Esophagus muscularis mucosa (tissue), 4 donors: ENCODE measurements at regions not wholly inside any gene's neighbourhood (a gene's known extent, or its start where the extent isn't known, plus 50 kb on each side); places are given as distances from the start of the nearest gene placed in this dataset.

ENCODE experiments used
- DNase-seq: peaks from one replicate; pipeline ENCODE4 v3.0.0-alpha.2; 2017; ENCODE audit errors: extremely low spot score
- H3K27ac ChIP-seq, 4 donors: fragments of 200-600 bp; sonication (generic); replicated peaks in 1 of 4; 1 replicate in 3 of 4; 2 replicates in 1 of 4; pipeline ENCODE4 v1.5.1; 2016 to 2019; ENCODE audit warnings: mild to moderate bottlenecking in 1 of 4
- H3K27me3 ChIP-seq, 4 donors: fragments of 200-600 bp; sonication (generic); one replicate each; pipeline versions ENCODE4 v1.5.1 to v1.6.0; 2016 to 2019
- H3K36me3 ChIP-seq, 4 donors: fragments of 200-600 bp; sonication (generic); one replicate each; pipeline ENCODE4 v1.5.1; 2016 to 2019
- H3K4me1 ChIP-seq, 4 donors: fragments of 200-600 bp; sonication (generic); one replicate each; pipeline ENCODE4 v1.5.1; 2016 to 2019
- H3K4me3 ChIP-seq, 4 donors: fragments of 200-600 bp; sonication (generic); 1 replicate in 2 of 4; 2 replicates in 2 of 4; pipeline ENCODE4 v1.5.1; 2016 to 2019; ENCODE audit warnings: mild to moderate bottlenecking in 4 of 4, moderate library complexity in 1 of 4
- H3K9me3 ChIP-seq, 4 donors: fragments of 200-600 bp; sonication (generic); 1 replicate in 3 of 4; 2 replicates in 1 of 4; pipeline ENCODE4 v1.5.1; 2016 to 2019
- EP300 ChIP-seq: sonication (generic); formaldehyde crosslinking; IDR thresholded peaks from one replicate; pipeline ENCODE4 v1.6.1; 2017; ENCODE audit warnings: antibody characterized with exemption
- POLR2A ChIP-seq: fragments of 450-650 bp; IDR thresholded peaks from one replicate; pipeline ENCODE4 v1.6.1; 2017; ENCODE audit warnings: antibody characterized with exemption, moderate library complexity, mild to moderate bottlenecking, low read depth
- POLR2AphosphoS5 ChIP-seq, 2 donors: sonication (generic); formaldehyde crosslinking; IDR thresholded peaks; one replicate each; pipeline ENCODE4 v1.6.1; 2017; ENCODE audit warnings: antibody characterized with exemption in 2 of 2
- WGBS: methylation state at CpG from one replicate; pipeline ENCODE4 v1.1.5; 2018; 5-methylcytosine and 5-hydroxymethylcytosine counted together
- intact Hi-C: fragments of 100-400 bp; cut with DNase I; formaldehyde crosslinking; loops from one replicate; pipeline ENCODE4 v1.15.1; 2023
- TF ChIP-seq, protein P1 (sequence below), 3 experiments: fragments of 200-600 bp in 2 of 3; fragments of 450-650 bp in 1 of 3; sonication (generic) in 2 of 3; IDR thresholded peaks; one replicate each; pipeline ENCODE4 v1.5.1; 2017 to 2019; ENCODE audit warnings: antibody characterized with exemption in 3 of 3, mild to moderate bottlenecking in 2 of 3, moderate library complexity in 1 of 3

DNA sequence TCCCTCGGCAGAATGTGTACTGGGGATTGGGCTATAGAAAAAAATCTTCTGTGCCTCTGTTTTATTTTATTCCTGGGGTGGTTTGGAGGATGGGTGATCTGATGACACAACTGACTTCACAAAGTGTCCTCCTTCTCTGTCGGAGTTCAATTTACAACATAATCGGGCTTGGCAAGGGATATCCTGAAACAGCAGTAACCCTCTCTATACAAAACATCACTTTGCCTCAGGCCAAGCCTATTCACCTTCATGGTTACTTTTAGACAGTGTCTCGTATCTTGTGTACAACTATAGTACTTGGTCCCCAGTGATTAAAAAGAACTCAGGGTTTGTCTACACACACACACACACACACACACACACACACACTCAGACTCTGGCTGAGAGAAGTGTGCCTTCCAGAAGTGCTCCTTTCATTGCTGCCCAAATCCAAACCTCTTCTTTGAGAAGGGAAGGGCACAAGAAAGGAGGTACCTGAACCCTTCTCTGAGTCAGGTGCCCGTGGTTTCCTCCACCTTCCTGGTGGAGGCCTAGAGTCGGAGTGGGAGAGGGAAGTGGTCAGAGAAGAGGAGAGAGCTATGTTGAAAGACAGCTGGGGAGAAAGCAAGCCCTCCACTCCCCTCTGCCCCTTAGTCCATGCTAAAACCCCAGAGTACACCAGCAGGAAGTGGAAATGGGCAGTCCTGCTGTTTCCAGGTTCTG, 62.4 kb upstream of the POU2F1 start:
- intact Hi-C loops = no loop called here
- no peak overlapping the region for H3K27ac ChIP-seq
- H3K27me3 ChIP-seq = no peaks in the 10 kb centered on the region
- WGBS = 66% methylated on average over 6 of the region's 6 CpGs
- no peak overlapping the region for H3K4me3 ChIP-seq
- H3K4me1 ChIP-seq = no peaks in the 10 kb centered on the region
- H3K9me3 ChIP-seq = no peaks in the 10 kb centered on the region
- DNase-seq = no peak
- H3K36me3 ChIP-seq = no peaks in the 10 kb centered on the region
- TF ChIP-seq, protein P1, sequence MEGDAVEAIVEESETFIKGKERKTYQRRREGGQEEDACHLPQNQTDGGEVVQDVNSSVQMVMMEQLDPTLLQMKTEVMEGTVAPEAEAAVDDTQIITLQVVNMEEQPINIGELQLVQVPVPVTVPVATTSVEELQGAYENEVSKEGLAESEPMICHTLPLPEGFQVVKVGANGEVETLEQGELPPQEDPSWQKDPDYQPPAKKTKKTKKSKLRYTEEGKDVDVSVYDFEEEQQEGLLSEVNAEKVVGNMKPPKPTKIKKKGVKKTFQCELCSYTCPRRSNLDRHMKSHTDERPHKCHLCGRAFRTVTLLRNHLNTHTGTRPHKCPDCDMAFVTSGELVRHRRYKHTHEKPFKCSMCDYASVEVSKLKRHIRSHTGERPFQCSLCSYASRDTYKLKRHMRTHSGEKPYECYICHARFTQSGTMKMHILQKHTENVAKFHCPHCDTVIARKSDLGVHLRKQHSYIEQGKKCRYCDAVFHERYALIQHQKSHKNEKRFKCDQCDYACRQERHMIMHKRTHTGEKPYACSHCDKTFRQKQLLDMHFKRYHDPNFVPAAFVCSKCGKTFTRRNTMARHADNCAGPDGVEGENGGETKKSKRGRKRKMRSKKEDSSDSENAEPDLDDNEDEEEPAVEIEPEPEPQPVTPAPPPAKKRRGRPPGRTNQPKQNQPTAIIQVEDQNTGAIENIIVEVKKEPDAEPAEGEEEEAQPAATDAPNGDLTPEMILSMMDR (IDR thresholded peaks at IDR 0.05) = no peak
- no peak for TF ChIP-seq POLR2A
- no peak for TF ChIP-seq POLR2AphosphoS5 (IDR thresholded peaks at IDR 0.05)
- TF ChIP-seq EP300 = no peak

DNA sequence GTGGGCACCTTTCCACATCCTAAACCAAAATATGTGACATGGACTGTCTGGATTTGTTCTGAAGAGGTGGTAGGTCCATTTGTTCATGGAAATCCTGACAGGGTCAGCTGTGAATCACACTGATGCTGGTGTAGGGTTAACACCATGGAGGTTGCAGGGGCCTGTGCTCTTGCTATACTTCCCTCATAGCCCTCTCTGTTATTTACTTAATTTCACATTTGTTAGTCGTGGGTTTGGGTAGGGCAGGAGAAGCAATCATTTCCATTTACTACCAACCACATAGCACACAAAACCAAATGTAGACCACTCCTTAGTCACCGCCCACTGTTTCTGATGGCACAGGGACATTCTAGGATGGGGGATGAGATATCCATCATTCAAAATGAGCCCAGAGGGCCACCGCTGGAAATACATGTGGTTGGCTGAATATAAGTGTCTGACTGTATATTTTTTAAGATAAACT, 61.8 kb upstream of the POU2F1 start:
- Histone ChIP-seq H3K27ac (no peak overlapping the region), H3K4me1 (no peaks in the 10 kb centered on the region), H3K9me3 (no peaks in the 10 kb centered on the region), H3K4me3 (no peak overlapping the region), H3K27me3 (no peaks in the 10 kb centered on the region), H3K36me3 (no peaks in the 10 kb centered on the region)
- TF ChIP-seq EP300 = no peak
- TF ChIP-seq, protein P1 (IDR thresholded peaks at IDR 0.05) = no peak
- intact Hi-C loops = no loop called here
- DNase-seq = no peak
- 65% methylated on average over 3 of the region's 3 CpGs for WGBS

DNA sequence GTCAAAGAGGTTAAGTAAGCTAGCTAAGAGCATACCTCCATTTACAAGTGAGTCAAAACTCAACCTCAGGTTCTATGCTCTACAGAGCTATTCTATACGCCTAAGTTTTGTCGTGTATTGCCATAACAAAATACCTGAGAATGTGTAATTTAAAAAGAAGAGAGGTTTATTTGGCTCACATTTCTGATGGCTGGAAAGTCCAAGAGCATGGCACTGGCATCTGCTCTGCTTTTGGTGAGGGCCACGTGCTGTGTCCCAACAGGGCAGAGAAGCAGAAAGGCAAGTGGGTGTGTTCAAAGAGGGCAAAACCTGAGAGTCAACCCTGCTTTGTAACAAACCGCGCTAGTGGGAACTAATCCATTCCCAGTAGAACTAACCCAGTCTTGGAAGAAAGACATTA, 60.9 kb upstream of the POU2F1 start:
- H3K9me3 ChIP-seq = no peaks in the 10 kb centered on the region
- no peaks in the 10 kb centered on the region for H3K27me3 ChIP-seq
- H3K4me3 ChIP-seq = no peak overlapping the region
- H3K36me3 ChIP-seq = no peaks in the 10 kb centered on the region
- DNase-seq = no peak
- WGBS = 96% methylated on average over 5 of the region's 5 CpGs
- H3K27ac ChIP-seq = no peak overlapping the region
- intact Hi-C loops = no loop called here
- no peaks in the 10 kb centered on the region for H3K4me1 ChIP-seq
- TF ChIP-seq, protein P1 (IDR thresholded peaks at IDR 0.05) = no peak
- TF ChIP-seq POLR2A = no peak
- no peak for TF ChIP-seq EP300
- no peak for TF ChIP-seq POLR2AphosphoS5 (IDR thresholded peaks at IDR 0.05)

DNA sequence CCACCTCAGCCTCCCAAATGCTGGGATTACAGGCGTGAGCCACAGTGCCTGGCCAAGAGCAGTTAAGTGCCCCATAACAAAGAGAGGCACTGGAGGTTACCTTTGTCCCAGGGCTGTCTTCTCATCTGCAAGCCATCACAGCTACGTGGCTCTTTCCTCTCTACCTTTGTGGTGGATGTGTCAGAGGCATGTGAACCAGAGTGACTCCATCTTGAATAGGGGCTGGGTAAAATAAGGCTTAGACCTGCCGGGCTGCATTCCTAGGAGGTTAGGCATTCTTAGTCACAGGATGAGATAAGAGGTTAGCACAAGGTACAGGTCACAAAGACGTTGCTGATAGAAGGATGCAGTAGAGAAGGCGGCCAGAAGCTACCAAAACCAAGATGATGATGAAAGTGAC, 59.4 kb upstream of the POU2F1 start:
- H3K27me3 ChIP-seq = peaks cover 0 to 5% (median 0%) of the 10 kb centered on the region in 4 donors
- DNase-seq = no peak
- no peak for TF ChIP-seq POLR2AphosphoS5 (IDR thresholded peaks at IDR 0.05)
- TF ChIP-seq EP300 = no peak
- no peak overlapping the region for H3K4me3 ChIP-seq
- no peaks in the 10 kb centered on the region for H3K4me1 ChIP-seq
- intact Hi-C loops = no loop called here
- 71% methylated on average over 5 of the region's 5 CpGs for WGBS
- no peaks in the 10 kb centered on the region for H3K9me3 ChIP-seq
- no peak overlapping the region for H3K27ac ChIP-seq
- H3K36me3 ChIP-seq = no peaks in the 10 kb centered on the region

DNA sequence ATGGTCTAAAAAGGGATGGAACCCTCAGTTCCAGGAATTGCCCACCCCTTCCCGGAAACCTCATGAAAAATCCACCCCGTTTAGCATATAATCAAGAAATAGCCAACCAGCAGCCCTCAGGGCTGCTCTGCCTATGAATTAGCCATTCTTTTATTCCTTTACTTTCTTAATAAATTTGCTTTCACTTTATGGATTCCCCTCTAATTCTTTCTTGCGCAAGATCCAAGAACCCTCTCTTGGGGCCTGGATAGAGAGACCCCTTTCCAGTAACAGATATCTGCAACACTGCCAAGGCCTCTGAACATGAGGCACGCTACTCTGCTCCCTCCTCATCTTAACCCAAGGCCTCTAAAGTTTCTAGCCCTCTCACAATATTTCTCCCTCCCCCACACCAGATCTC, 58.9 kb upstream of the POU2F1 start:
- TF ChIP-seq, protein P1 (IDR thresholded peaks at IDR 0.05) = no peak
- TF ChIP-seq POLR2AphosphoS5 (IDR thresholded peaks at IDR 0.05) (no peak), POLR2A (no peak), EP300 (no peak)
- no peak overlapping the region for H3K4me3 ChIP-seq
- intact Hi-C loops = no loop called here
- no peak for DNase-seq
- peaks cover 0 to under 1% (median 0%) of the 10 kb centered on the region in 4 donors for H3K9me3 ChIP-seq
- no peaks in the 10 kb centered on the region for H3K4me1 ChIP-seq
- no peak overlapping the region for H3K27ac ChIP-seq
- no peaks in the 10 kb centered on the region for H3K36me3 ChIP-seq
- WGBS = 100% methylated on average over 4 of the region's 4 CpGs
- peaks cover 0 to 7% (median 0%) of the 10 kb centered on the region in 4 donors for H3K27me3 ChIP-seq
